ENCODE measurements at regions not wholly inside any gene's neighbourhood (a gene's known extent, or its start where the extent isn't known, plus 50 kb on each side); places are given as distances from the start of the nearest gene placed in this dataset.

GRCh38 chr14:53286301-53286700, 133.2 kb upstream of the DDHD1 start:
- H3K18ac ChIP-seq (ENCODE audit: low read length) = no peak overlapping the region
- H4K12ac ChIP-seq (ENCODE audit: low read depth, low read length) = no peak overlapping the region
- H3K4me1 ChIP-seq (ENCODE audit: control insufficient read depth in 1 of 2, insufficient read depth in 2 of 2, low read length in 2 of 2) = no peaks in the 10 kb centered on the region

GRCh38 chr14:53285821-53286220, 132.7 kb upstream of the DDHD1 start:
- H2BK120ac ChIP-seq (ENCODE audit: insufficient read depth, low read length, poor library complexity) = no peak overlapping the region
- no peak overlapping the region for H4K91ac ChIP-seq (ENCODE audit: low read depth, low read length)
- H3K4ac ChIP-seq (ENCODE audit: low read depth, low read length) = no peak overlapping the region
- no peaks in the 10 kb centered on the region for H3K79me1 ChIP-seq (ENCODE audit: low read length)
- no peak overlapping the region for H3K27ac ChIP-seq (ENCODE audit: low read depth, low read length)
- no peaks in the 10 kb centered on the region for H3K79me2 ChIP-seq (ENCODE audit: control insufficient read depth, insufficient read depth, low read length, poor library complexity)
- no peak overlapping the region for H3K4me2 ChIP-seq (ENCODE audit: low read length)
- no peak overlapping the region for H2BK5ac ChIP-seq (ENCODE audit: low read depth, low read length, poor library complexity)
- H3K18ac ChIP-seq (ENCODE audit: low read length) = no peak overlapping the region
- no peak overlapping the region for H2AK5ac ChIP-seq (ENCODE audit: low read length)
- no peaks in the 10 kb centered on the region for H3K36me3 ChIP-seq (ENCODE audit: control insufficient read depth in 1 of 2, insufficient read depth in 2 of 2, low read length in 2 of 2)
- no peak overlapping the region for H2AFZ ChIP-seq (ENCODE audit: insufficient read depth, low read length, poor library complexity)
- DNase-seq = no peak
- no CpG with 5 or more reads among the region's 4 CpGs for WGBS (ENCODE audit: extremely low coverage, insufficient coverage, insufficient read length)
- no peaks in the 10 kb centered on the region for H3K9me3 ChIP-seq (ENCODE audit: insufficient read depth, low read depth, low read length)
- H3K9ac ChIP-seq (ENCODE audit: low read length) = no peak overlapping the region
- no peak overlapping the region for H3K14ac ChIP-seq (ENCODE audit: low read length)
- H3K4me3 ChIP-seq (ENCODE audit: low read depth, low read length) = no peak overlapping the region
- no peak overlapping the region for H4K12ac ChIP-seq (ENCODE audit: low read depth, low read length)
- H4K8ac ChIP-seq (ENCODE audit: low read depth, low read length) = no peak overlapping the region
- no peak overlapping the region for H3K23ac ChIP-seq (ENCODE audit: low read length)
- H3K4me1 ChIP-seq (ENCODE audit: control insufficient read depth in 1 of 2, insufficient read depth in 2 of 2, low read length in 2 of 2) = no peaks in the 10 kb centered on the region
- H3K27me3 ChIP-seq (ENCODE audit: insufficient read depth, low read length) = no peaks in the 10 kb centered on the region
- H2BK12ac ChIP-seq (ENCODE audit: low read length) = no peak overlapping the region

More at GRCh38 chr14:53286301-53286700, 133.2 kb upstream of the DDHD1 start:
- Histone ChIP-seq H3K27ac (ENCODE audit: low read depth, low read length) (no peak overlapping the region), H3K79me1 (ENCODE audit: low read length) (no peaks in the 10 kb centered on the region), H2BK120ac (ENCODE audit: insufficient read depth, low read length, poor library complexity) (no peak overlapping the region), H3K4me2 (ENCODE audit: low read length) (no peak overlapping the region), H3K9ac (ENCODE audit: low read length) (no peak overlapping the region), H3K4ac (ENCODE audit: low read depth, low read length) (no peak overlapping the region), H3K14ac (ENCODE audit: low read length) (no peak overlapping the region), H3K9me3 (ENCODE audit: insufficient read depth, low read depth, low read length) (no peaks in the 10 kb centered on the region), H2AFZ (ENCODE audit: insufficient read depth, low read length, poor library complexity) (no peak overlapping the region), H3K36me3 (ENCODE audit: control insufficient read depth in 1 of 2, insufficient read depth in 2 of 2, low read length in 2 of 2) (no peaks in the 10 kb centered on the region), H3K27me3 (ENCODE audit: insufficient read depth, low read length) (no peaks in the 10 kb centered on the region), H2BK5ac (ENCODE audit: low read depth, low read length, poor library complexity) (no peak overlapping the region), H4K91ac (ENCODE audit: low read depth, low read length) (no peak overlapping the region), H2AK5ac (ENCODE audit: low read length) (no peak overlapping the region), H2BK12ac (ENCODE audit: low read length) (no peak overlapping the region), H3K4me3 (ENCODE audit: low read depth, low read length) (no peak overlapping the region), H3K79me2 (ENCODE audit: control insufficient read depth, insufficient read depth, low read length, poor library complexity) (no peaks in the 10 kb centered on the region), H3K23ac (ENCODE audit: low read length) (no peak overlapping the region), H4K8ac (ENCODE audit: low read depth, low read length) (no peak overlapping the region)
- DNase-seq = no peak

GRCh38 chr14:53285064-53285463, 131.9 kb upstream of the DDHD1 start:
- Histone ChIP-seq H3K36me3 (ENCODE audit: control insufficient read depth in 1 of 2, insufficient read depth in 2 of 2, low read length in 2 of 2) (no peaks in the 10 kb centered on the region), H3K4ac (ENCODE audit: low read depth, low read length) (no peak overlapping the region), H3K18ac (ENCODE audit: low read length) (no peak overlapping the region), H3K27me3 (ENCODE audit: insufficient read depth, low read length) (no peaks in the 10 kb centered on the region), H3K4me1 (ENCODE audit: control insufficient read depth in 1 of 2, insufficient read depth in 2 of 2, low read length in 2 of 2) (no peaks in the 10 kb centered on the region), H3K4me3 (ENCODE audit: low read depth, low read length) (no peak overlapping the region), H2AFZ (ENCODE audit: insufficient read depth, low read length, poor library complexity) (no peak overlapping the region), H3K9ac (ENCODE audit: low read length) (no peak overlapping the region), H3K79me1 (ENCODE audit: low read length) (no peaks in the 10 kb centered on the region), H2BK5ac (ENCODE audit: low read depth, low read length, poor library complexity) (no peak overlapping the region), H4K12ac (ENCODE audit: low read depth, low read length) (no peak overlapping the region), H2BK12ac (ENCODE audit: low read length) (no peak overlapping the region), H4K8ac (ENCODE audit: low read depth, low read length) (no peak overlapping the region), H3K27ac (ENCODE audit: low read depth, low read length) (no peak overlapping the region), H3K79me2 (ENCODE audit: control insufficient read depth, insufficient read depth, low read length, poor library complexity) (no peaks in the 10 kb centered on the region), H3K9me3 (ENCODE audit: insufficient read depth, low read depth, low read length) (no peaks in the 10 kb centered on the region), H3K4me2 (ENCODE audit: low read length) (no peak overlapping the region), H2AK5ac (ENCODE audit: low read length) (no peak overlapping the region), H2BK120ac (ENCODE audit: insufficient read depth, low read length, poor library complexity) (no peak overlapping the region), H3K14ac (ENCODE audit: low read length) (no peak overlapping the region), H3K23ac (ENCODE audit: low read length) (no peak overlapping the region), H4K91ac (ENCODE audit: low read depth, low read length) (no peak overlapping the region)
- no CpG with 5 or more reads among the region's 4 CpGs for WGBS (ENCODE audit: extremely low coverage, insufficient coverage, insufficient read length)
- no peak for DNase-seq

- Histone ChIP-seq H3K14ac (ENCODE audit: low read length) (no peak overlapping the region), H3K4me1 (ENCODE audit: control insufficient read depth in 1 of 2, insufficient read depth in 2 of 2, low read length in 2 of 2) (no peaks in the 10 kb centered on the region), H2BK5ac (ENCODE audit: low read depth, low read length, poor library complexity) (no peak overlapping the region), H2AFZ (ENCODE audit: insufficient read depth, low read length, poor library complexity) (no peak overlapping the region), H3K27ac (ENCODE audit: low read depth, low read length) (no peak overlapping the region), H3K27me3 (ENCODE audit: insufficient read depth, low read length) (no peaks in the 10 kb centered on the region), H3K4me3 (ENCODE audit: low read depth, low read length) (no peak overlapping the region), H4K8ac (ENCODE audit: low read depth, low read length) (no peak overlapping the region), H3K9me3 (ENCODE audit: insufficient read depth, low read depth, low read length) (peaks cover 16% of the 10 kb centered on the region), H3K18ac (ENCODE audit: low read length) (no peak overlapping the region), H4K12ac (ENCODE audit: low read depth, low read length) (no peak overlapping the region), H3K23ac (ENCODE audit: low read length) (no peak overlapping the region), H3K4me2 (ENCODE audit: low read length) (no peak overlapping the region), H2BK12ac (ENCODE audit: low read length) (no peak overlapping the region), H3K36me3 (ENCODE audit: control insufficient read depth in 1 of 2, insufficient read depth in 2 of 2, low read length in 2 of 2) (no peaks in the 10 kb centered on the region), H3K4ac (ENCODE audit: low read depth, low read length) (no peak overlapping the region), H3K79me2 (ENCODE audit: control insufficient read depth, insufficient read depth, low read length, poor library complexity) (no peaks in the 10 kb centered on the region), H2AK5ac (ENCODE audit: low read length) (no peak overlapping the region), H3K79me1 (ENCODE audit: low read length) (no peaks in the 10 kb centered on the region), H4K91ac (ENCODE audit: low read depth, low read length) (no peak overlapping the region), H2BK120ac (ENCODE audit: insufficient read depth, low read length, poor library complexity) (no peak overlapping the region), H3K9ac (ENCODE audit: low read length) (no peak overlapping the region)
- no peak for DNase-seq
- no CpG with 5 or more reads among the region's 12 CpGs for WGBS (ENCODE audit: extremely low coverage, insufficient coverage, insufficient read length)
Measured at GRCh38 chr14:53278602-53279506, 125.7 kb upstream of the DDHD1 start.
